Superior temporal gyrus (tissue), 1 donor: ENCODE measurements at regions not wholly inside any gene's neighbourhood (a gene's known extent, or its start where the extent isn't known, plus 50 kb on each side); places are given as distances from the start of the nearest gene placed in this dataset.
"Not testable (repeated sequence)": the region's sequence is repeated elsewhere in the genome, so short reads cannot be mapped to it uniquely, and the experiment has no call there.

Source experiments
- DNase-seq: peaks from one replicate; pipeline ENCODE4 v3.0.0-alpha.2; 2016; ENCODE audit errors: extremely low spot score

DNA sequence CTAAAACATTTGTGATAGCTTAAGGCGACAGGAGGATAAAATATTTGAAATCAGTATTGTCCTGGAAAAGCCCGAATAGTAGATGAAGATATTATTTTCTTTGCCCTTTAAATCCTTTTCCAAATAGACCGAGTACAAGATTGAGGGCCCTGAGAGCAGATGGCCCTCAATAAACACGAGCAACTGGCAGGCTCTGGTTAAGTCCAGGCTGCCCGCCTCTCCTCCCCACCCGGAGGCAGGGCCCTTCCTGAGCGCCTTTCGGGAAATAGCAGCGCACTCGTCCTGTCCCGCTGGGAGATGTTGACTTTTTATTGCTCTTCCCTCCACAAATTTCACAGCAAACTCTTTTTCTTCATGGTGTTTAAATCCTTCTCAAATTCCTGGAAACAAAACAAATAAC lies 50.8 kb upstream of the MAX start:
- DNase-seq = no peak

DNA sequence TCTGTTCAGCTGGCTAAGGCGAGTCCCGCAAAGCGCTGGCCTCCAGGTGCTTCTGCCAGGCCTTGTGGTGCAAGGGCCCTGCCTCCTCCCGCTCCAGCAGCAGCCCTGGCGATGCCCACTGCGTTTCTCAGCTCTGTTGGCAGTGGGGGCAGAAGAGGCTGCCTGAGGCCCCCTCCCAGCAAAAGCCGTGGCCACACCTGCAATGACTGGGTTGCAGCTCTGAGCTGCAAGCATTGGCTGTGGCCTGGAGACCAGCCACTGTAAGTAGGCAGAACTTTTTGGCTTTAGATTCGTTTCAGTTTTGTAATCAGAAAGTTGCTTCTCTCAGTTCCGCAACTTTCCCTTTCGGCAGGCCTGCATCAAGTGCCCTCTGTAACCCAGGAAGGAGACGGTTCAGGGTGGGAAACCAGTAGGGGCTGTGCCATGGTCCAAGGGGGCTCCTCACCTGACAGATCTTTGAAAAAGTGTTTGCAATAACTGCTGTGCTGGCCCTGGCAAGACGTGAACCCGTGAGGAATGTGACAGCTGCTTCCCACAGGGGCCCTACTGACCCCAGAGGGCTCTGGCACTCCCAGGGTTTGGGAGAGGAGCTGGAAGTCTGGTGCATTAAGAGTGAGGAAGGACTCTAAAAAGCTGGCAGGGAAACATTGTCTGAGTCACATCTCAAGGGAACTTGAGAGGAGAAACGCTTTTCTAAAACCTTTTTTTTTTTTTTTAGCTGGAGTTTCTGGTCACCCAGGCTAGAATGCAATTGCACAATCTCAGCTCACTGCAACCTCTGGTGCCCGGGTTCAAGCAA lies 54.5 kb upstream of the MAX start:
- no peak for DNase-seq

DNA sequence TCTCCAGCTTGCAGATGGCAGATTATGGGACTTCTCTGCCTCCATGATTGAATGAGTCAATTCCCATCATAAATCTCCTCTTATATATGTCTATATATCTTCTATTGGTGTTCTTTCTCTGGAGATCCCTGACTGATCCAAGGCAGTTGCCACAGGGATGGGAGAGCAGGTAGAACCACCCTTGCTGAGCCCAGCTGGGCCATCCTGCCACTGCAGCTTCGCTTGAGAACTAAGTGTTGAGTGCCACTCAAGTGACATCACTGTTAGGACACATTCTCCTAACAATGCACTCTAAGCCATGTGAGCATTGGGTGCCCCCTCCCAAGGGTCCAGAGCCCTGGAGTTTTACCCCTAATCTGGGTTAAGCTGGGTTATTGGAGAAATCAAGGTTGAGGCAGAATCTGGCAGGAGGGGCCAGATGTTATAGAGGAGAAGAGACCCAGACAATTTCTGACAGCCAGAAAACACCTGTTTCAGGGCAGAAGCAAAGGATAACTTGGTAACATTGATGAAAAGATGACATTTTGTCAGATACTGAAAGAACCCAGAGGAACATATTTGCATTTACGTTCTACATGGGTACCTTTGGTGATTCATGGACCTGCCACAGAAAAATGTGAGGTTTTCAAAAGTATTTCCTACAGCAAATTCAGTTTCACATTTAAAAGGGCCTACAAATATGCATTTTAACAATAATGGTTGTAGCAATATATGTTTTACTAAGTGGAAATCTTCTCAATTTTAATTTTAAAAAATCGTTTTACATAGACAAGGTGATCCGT lies 57.2 kb upstream of the MAX start:
- DNase-seq = no peak

DNA sequence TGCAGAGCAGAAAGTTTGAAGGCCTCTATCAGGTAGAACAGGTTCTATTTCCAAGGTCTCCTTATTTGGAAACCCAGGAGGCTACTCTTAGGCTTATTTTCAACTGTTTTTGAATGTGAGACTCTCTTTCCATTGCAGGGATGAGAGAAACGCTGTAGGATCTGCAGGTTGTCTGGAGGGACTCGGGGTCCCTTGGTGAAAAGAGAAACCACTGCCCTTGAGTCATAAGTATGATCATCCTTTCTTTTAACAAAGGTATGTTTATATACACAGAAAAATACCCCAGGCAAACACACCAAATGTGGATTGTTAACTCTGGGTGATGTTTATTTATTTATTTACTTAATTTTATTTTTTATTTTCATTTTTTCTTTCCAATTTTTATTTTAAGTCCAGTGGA lies 57.8 kb upstream of the MAX start:
- DNase-seq = no peak

DNA sequence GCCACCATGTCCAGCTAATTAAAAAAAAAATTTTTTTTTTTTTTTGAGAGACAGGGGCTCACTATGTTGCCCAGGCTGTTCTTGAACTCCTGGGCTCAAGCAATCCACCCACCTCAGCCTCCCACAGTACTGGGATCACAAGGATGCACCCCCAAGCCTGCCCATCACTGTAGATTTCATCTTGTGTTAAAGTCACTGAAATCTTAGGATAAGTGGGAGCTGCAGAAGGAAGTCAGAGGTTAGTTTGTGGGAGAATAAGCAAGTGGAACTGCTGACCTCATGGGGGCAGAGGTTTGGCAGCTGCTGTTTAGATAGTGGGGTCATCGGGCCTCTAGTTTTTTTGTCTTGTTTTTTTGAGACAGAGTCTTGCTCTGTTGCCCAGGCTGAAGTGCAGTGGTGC lies 59.7 kb upstream of the MAX start:
- no peak for DNase-seq

DNA sequence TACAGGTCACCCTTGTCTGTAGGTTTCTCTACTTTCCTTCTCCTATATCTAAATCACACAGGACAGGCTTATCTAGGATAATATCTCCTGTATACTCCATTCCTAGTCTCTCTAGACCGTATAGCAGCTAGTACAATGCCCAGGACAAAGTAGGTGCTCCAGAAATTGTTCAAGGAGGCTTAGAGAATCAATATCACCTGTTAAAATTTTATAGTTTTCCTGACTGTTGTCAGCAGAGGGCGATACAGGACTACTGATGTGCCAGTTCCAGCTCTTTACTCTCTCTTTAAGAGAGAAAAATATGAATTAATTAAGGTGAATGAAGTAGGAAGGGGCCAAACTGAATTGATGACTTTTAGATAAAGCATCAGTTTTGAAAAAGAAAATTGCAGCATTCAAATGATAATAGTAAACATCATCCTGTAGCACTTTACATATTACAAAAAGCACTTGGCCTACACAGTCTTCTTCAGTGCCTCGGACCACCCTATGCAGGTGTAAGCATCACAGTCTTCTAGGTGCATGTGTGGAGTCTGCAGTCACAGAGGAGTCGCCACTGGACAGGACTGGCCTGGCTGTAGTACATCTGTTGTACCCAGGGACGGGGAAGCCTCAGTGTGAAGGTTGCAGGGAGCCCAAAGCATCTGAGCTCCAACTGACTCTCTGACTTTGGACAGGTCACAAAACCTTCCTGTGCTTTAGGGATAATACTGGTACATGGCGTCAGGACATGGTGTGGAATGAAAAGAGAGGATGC lies 61.9 kb upstream of the MAX start:
- DNase-seq = peak; percentile 88

DNA sequence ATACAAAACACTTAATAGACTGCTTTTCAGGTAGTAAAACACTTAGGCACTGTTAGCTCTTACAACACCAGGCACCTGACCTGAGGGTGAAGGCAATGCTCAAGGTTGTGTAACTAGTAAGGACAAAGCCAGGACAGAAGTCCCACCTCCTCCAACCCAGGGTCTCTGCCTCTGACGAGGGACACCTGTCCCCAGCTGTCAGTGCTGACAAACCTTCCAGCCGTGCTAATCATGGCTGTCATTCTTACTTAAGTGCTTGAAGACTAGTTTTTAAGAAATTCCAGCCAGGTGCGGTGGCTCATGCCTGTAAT lies 62.5 kb upstream of the MAX start:
- no peak for DNase-seq

DNA sequence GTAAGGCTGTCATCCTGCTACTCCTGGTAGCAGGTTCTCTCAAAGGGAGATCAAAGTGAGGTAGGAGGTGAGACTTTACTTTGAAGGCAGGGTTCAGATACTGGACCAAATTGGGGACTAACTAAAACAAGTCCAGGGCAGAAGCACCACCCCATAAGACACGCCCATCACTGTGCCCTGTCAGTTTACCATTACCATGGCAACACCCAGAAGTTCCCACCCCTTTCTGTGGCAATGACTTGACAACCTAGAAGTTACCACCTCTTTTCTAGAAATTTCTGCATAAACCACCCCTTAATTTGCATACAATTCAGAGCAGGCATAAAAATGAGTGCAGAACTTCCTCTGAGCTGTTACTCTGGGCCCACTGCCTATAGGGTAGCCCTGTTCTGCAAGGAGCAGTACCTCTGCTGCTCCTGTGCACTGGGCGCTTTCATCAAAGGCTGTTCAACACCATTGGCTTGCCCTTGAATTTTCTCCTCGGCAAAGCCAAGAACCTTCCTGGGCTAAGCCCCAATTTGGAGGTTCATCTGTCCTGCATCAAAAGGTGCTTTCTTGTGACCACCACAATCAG lies 64.8 kb upstream of the MAX start:
- DNase-seq = no peak

DNA sequence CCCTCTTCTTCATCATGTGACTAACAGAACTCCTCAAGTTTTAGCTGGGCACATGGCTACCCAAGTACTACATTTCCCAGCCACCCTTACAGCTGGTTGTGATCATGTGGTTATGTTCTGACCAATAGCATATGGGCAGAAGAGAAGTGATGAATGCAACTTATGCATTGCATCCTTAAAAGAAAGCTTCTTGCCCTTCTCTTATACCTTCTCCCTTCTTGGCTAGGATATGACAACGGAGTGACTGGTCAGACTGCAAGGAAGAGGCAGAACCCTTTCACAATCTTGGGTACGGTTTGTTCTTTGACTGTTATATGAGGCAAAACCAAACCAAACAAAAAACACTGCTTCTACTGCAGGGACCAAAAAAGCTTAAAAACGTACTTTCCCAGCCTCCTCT lies 66.5 kb upstream of the MAX start:
- DNase-seq = peak; percentile 78

DNA sequence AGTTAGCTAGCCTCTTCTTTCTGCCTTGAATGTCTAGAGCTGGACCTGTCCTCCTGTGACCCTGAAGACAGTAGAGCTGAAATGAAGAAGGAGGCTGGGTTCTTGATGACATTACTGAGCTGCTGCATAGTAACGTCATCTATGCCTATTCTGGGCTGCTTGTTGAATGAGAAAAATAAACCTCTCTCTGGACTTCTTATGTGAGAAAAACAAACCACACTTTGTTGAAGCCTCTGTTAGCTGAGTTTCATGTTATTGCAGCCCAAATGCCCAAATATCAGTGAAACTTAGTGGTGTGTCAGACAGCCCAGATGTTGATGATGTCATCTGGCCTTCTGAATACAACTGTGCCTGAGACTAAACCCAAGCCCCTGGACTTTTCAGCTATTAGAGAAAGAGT lies 67.0 kb upstream of the MAX start:
- peak; percentile 92 for DNase-seq

DNA sequence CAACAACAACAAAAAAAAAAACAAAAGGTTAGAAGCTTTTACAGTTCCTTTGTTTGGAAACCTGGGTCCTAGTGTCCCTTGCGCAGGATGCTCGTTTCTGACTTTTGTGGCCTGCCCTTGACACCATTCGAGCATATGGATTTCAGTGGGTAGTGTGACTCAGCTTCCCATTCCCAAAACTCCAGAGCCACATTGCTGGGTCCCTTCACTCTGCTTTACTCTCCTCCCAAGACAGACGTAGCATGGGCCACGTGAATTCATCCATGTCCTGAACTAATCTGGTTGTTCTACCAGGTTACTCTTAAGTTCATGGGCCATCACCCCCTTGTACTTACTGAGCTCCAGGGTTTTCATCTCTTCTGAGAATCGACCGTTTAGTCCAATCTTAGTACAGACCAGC lies 68.0 kb upstream of the MAX start:
- DNase-seq = no peak

DNA sequence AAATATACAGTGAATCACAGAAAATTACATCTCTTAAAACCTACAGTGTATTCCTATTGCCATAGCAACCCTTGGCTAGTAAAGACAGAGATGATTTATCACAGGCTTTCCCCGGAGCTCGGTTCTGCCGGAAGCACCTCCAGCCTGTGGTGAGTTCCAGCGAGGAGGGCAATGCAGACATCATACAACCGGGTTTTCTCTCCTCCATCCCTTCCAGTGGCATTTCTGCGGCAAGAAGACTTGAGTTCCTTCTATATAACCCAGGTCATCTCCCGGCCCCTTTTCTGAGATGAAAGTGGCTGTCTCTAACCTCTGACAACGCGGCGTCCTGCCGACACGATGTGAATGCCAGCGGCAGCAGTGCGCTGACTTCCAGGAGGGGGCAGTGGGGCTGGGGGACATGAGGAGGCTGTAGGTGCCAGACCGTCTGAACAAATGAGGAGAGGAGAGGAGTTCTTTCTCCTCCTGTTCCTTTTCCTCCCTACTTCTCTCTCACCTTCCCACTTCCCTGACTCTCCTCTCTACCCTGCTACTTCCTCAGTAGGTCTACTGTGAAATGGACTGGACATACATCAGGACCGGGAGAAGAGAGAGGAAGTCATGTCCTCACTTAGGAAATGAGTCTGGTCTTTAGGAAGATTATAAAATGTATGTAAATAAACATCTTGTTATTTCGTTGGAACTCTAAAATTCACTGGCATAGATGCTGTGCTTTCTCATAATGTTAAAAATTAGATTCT lies 68.6 kb upstream of the MAX start:
- peak; percentile 82 for DNase-seq

DNA sequence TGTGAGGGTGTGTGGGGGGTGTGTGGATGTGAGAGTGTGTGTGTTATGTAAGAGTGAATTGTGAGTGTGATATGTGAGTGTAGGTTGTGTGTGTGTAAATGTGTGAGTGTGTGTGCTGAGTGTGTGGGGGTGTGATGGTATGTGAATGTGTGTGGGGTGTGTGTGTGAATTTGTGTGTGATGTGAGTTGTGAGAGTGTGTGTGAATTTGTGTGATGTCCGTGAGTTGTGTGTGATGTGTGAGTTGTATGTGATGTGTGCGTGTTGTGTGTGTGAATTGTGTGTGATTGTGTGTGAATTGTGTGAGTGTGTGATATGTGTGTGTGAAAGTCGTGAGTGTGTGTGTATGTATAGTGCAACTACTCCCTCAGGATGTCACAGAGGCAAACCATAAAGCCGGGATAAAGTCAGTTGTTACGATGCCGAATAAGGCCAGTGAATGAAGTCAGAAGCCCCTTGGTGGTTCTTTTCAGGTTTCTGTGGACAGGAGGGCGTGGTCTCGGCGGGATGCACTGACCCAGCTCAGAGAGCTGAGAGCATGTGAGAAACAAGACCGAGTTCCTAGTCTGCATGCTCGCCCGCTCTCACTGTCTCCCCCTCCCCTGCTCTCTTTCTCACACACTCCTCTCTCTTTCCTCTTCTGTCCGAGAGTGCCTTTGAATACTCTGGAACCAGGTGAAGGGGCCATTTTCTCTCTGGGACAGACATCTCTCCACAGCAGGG lies 71.8 kb upstream of the MAX start:
- peak; percentile 49 for DNase-seq

DNA sequence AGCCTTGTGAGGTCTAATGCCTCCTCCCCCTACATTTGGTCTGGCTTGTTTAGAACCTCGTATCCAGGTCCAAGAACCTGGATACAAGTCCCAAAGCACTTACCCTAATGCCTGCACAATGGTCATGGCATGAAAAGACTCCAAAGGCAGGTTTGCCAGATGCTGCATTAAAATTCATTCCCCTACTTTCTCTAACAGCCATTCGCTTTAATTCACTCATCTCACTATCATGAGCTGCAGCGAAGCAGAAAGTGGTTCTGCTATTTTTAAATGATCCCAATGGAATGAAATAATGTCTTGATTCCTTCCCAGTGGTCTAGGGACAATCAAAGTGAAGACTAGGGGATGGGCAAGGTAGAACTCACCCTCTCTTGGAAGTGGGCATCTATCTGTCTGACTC lies 72.5 kb upstream of the MAX start:
- DNase-seq = peak; percentile 31

DNA sequence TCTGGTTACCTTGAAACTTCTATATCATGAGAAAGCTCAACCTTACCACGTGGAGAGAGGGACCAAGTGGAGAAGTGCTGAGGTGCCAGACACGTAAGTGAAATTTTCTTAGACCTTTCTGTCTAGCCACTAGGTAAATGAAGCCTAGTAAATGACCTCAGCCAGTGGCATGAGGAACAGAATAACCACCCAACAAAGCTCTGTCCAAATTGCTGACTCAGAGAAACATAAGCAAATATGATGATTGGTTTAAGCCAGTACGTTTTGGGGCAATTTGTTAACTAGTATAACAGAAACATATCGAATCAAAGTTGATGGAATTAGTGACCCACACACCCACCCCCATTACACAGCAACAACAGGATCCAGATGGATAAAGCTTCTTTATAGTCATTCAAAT lies 75.2 kb upstream of the MAX start:
- no peak for DNase-seq

DNA sequence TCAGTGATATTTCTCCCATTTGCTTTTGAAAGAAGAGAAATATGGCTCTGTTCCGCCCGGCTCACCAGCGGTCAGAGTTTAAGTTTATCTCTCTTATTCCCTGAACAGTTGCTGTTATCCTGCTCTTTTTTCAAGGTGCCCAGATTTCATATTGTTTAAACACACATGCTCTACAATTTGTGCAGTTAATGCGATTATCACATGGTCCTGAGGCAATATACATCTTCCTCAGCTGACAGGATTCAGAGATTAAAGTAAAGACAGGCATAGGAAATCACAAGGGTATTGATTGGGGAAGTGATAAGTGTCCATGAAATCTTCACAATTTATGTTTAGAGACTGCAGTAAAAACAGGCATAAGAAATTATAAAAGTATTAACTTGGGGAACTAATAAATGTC lies 76.9 kb upstream of the MAX start:
- DNase-seq = not testable (repeated sequence)

DNA sequence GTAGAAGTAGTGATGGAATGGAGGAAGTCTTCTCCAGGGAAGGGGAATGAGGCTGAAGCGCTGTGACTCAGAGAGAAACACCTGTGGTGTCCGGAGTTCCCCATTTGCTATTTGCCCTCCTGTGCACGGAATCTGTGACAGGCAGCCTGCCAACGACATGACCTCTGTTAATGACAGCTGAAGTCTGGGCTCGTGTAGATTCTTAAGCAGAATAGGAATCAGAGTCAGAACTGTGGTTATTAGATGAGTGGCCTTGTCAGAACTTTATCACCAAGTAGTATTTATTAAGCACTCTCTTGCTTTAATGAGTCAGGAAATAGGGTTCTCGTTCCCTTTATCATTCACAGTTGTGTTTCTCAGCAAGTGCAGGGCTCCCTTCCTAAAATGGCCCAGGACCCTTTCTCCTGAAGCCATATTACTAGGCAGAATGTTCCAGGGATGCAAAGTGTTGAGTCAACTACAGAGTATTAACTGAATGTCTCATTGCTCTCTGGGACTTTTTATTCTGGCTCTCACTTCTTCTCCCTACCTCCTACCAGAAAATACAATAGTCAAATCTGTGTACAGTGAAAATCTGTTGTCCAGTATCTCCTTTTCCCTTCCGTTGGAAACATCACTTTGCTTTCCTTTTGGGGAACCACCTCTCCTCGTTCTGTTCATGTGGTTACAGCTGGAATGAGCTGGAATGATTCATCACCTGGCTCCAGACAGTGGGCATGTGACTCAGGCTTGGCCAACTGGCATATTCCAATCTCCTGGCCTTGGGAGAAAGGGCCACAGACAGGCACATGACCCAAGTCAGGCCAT lies 77.8 kb upstream of the MAX start:
- DNase-seq = no peak

DNA sequence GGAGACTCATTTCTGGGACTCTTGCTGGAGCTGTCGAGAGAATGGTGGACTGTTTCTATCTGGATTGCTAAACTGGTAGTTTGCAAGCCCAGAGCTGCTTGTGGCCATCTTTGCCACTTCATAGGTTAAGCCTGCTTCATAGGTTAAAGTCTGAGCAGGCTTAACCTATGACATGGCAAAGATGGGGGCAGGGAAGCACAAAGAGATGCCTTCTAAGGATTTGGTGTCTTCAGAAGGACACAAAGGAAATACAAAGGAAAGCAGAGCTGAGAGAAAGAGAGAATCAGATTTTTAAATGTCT lies 78.4 kb upstream of the MAX start:
- no peak for DNase-seq

DNA sequence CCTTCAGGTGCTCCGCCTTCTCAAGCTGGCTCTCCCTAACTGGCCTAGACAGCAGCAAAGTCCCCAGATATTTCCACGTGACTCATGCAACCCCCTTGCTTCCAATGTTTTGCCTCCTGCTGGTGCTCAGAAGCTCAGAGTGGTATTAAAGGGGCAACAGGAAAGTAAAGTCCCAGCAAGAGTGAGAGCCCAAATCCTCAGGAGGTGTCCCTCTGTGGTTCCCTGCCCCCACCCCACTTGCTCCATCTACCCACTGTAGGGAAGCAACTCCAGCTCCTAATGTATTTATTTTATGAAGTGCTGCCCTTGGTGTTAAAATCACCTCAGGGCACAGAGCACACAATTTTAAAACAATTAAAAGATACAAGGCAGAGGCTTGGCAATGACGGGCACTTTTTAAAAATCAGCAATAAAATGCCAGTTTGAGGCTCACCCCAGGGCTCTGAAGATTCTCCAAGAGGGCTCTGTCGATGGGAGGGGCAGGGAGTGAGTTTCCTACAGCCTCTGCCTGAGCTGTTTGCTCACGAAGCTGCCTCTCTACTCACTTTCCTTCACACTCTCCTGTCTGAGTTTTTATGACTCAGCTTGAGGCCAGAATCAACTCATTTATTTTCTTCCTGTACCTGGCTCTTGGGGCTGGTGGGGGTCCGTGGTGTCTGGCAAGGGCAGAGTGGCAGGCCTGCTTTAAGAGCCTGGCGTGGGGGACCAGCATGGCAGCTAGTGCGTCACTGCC lies 81.9 kb upstream of the MAX start:
- DNase-seq = no peak

DNA sequence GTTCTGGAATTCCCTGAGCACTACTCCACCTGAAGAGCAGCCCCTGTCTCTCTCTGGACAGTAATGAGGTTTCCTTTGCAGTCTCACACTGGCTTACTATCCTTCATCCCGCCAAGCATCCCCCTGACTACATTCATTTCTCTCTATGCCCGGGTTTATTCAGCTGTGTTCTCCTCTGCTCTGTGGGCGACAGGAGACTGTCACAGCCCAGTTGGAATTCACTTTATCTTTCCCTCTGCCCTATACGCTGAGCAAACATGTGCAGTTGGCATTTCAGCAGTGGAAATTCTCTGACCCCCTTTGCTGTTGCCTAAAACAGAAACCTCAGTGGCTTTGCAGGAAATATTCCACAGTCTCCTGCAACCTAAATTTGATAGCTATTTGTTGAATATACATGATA lies 83.5 kb upstream of the MAX start:
- DNase-seq = no peak
